T-helper 17 cell (primary cell): ENCODE measurements at regions not wholly inside any gene's neighbourhood (a gene's known extent, or its start where the extent isn't known, plus 50 kb on each side); places are given as distances from the start of the nearest gene placed in this dataset.
"Not testable (repeated sequence)": the region's sequence is repeated elsewhere in the genome, so short reads cannot be mapped to it uniquely, and the experiment has no call there.

ENCODE experiments used
- ATAC-seq: fragments of 150-1000 bp; cut with Tn5 transposase; 2 replicates; pipeline ENCODE4 v1.10.0; 2021; ENCODE audit warnings: mild to moderate bottlenecking, moderate library complexity
- DNase-seq, 3 donors: peaks; one replicate each; pipeline versions ENCODE4 v3.0.0 to v3.0.0-alpha.2; 2020 to 2021
- H3K9me3 ChIP-seq: one replicate; pipeline ENCODE4 v1.7.0; 2013; ENCODE audit warnings: low read length, mild to moderate bottlenecking; ENCODE audit not compliant: control insufficient read depth, poor library complexity, severe bottlenecking
- H3K27ac Mint-ChIP-seq: one replicate; pipeline ENCODE4 v1.8.0; 2022; ENCODE audit warnings: mild to moderate bottlenecking, moderate library complexity, mixed read lengths
- H3K27me3 Mint-ChIP-seq: one replicate; pipeline ENCODE4 v1.8.0; 2022; ENCODE audit warnings: mixed read lengths
- H3K36me3 Mint-ChIP-seq: one replicate; pipeline ENCODE4 v1.8.0; 2022; ENCODE audit warnings: low read depth, mixed read lengths
- H3K4me1 Mint-ChIP-seq: one replicate; pipeline ENCODE4 v1.8.0; 2022; ENCODE audit warnings: mild to moderate bottlenecking, mixed read lengths
- H3K4me3 Mint-ChIP-seq: one replicate; pipeline ENCODE4 v1.8.0; 2022; ENCODE audit warnings: mild to moderate bottlenecking, moderate library complexity, mixed read lengths

DNA sequence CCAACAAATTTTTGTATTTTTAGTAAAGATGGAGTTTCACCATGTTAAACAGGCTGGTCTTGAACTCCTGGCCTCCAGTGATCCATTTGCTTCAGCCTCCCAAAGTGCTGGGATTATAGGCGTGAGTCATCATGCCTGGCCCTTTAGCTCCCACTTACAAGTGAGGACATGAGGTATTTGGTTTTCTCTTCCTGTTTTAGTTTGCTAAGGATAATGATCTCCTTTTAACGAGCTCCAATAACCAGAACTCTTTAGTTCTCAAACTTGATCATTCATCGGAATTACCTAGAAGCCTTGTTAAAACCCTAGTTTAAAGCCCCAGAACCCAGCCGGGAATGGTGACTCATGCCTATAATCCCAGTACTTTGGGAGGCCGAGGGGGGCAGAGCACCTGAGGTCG lies 481.4 kb downstream of the TYW1 start:
- H3K9me3 ChIP-seq = no peaks in the 10 kb centered on the region
- no peaks in the 10 kb centered on the region for H3K36me3 Mint-ChIP-seq
- no peaks in the 10 kb centered on the region for H3K27me3 Mint-ChIP-seq
- no peak for DNase-seq
- no peaks in the 10 kb centered on the region for H3K4me1 Mint-ChIP-seq
- no peak overlapping the region for H3K4me3 Mint-ChIP-seq
- H3K27ac Mint-ChIP-seq = no peak overlapping the region
- no peak for ATAC-seq

GRCh38 chr7:67484244-67484751 lies 487.7 kb downstream of the TYW1 start:
- DNase-seq (no peak), ATAC-seq (no peak)
- Mint-ChIP-seq H3K27me3 (peaks cover 13% of the 10 kb centered on the region), H3K4me3 (no peak overlapping the region), H3K27ac (no peak overlapping the region), H3K36me3 (peaks cover 2% of the 10 kb centered on the region), H3K4me1 (peaks cover 3% of the 10 kb centered on the region)
- no peaks in the 10 kb centered on the region for H3K9me3 ChIP-seq

DNA sequence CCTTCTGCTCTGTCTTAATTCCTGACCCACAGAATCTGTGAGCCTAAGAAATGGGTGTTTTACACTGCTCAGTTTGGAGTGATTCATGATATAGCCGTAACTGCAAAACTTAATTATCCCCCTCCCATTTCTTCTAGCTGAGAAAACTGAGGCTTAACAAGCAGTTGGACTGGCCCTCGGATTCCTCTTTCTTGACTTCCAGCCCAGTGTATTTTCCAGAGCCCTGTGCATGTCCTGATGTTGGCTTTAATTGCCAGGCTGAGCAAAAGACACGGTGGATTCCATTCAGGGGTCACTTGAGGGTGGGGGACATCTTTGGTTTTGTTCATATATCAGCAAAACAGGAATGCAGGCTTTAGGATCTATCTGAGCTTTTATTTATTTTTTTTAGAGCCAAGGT lies 489.8 kb downstream of the TYW1 start:
- DNase-seq (no peak), ATAC-seq (no peak)
- no peak overlapping the region for H3K27ac Mint-ChIP-seq
- H3K4me1 Mint-ChIP-seq = peaks cover 3% of the 10 kb centered on the region
- peaks cover 13% of the 10 kb centered on the region for H3K27me3 Mint-ChIP-seq
- H3K36me3 Mint-ChIP-seq = peaks cover 2% of the 10 kb centered on the region
- no peaks in the 10 kb centered on the region for H3K9me3 ChIP-seq
- H3K4me3 Mint-ChIP-seq = no peak overlapping the region

- DNase-seq = no peak
- ATAC-seq = no peak
- Mint-ChIP-seq H3K27ac (no peak overlapping the region), H3K4me1 (peaks cover 3% of the 10 kb centered on the region), H3K36me3 (peaks cover 2% of the 10 kb centered on the region), H3K4me3 (no peak overlapping the region), H3K27me3 (peaks cover 13% of the 10 kb centered on the region)
- no peaks in the 10 kb centered on the region for H3K9me3 ChIP-seq
Measured at GRCh38 chr7:67487316-67487715, 490.7 kb downstream of the TYW1 start.

GRCh38 chr7:67489881-67490280 lies 493.2 kb downstream of the TYW1 start:
- no peak overlapping the region for H3K4me3 Mint-ChIP-seq
- no peak for ATAC-seq

DNA sequence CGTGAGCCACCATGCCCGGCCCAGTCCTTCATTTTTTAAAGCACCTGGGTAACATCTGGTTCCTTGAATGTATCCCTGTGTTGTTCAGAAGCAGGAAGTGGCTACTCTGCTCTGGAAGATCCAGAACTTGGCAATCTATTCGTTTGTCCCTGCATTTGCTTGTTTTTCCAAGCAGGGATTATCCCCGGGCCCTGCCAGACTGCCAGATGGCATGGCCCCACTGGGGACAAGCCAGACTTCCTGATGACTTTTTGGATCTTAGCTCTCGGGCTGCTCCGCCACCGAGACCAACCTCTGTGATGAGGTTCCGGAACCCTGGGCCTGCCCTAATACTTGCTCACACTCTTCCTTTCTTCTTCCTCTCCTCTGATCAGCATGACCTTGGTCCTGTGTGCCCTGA lies 496.7 kb downstream of the TYW1 start:
- no peak for ATAC-seq
- Mint-ChIP-seq H3K4me1 (no peaks in the 10 kb centered on the region), H3K4me3 (no peak overlapping the region), H3K27me3 (no peaks in the 10 kb centered on the region), H3K36me3 (no peaks in the 10 kb centered on the region), H3K27ac (no peak overlapping the region)
- no peaks in the 10 kb centered on the region for H3K9me3 ChIP-seq
- DNase-seq = no peak

More at GRCh38 chr7:67489881-67490280, 493.2 kb downstream of the TYW1 start:
- no peak for DNase-seq
- Mint-ChIP-seq H3K27ac (no peak overlapping the region), H3K4me1 (peaks cover 3% of the 10 kb centered on the region), H3K27me3 (peaks cover 10% of the 10 kb centered on the region), H3K36me3 (peaks cover 2% of the 10 kb centered on the region)
- no peaks in the 10 kb centered on the region for H3K9me3 ChIP-seq

DNA sequence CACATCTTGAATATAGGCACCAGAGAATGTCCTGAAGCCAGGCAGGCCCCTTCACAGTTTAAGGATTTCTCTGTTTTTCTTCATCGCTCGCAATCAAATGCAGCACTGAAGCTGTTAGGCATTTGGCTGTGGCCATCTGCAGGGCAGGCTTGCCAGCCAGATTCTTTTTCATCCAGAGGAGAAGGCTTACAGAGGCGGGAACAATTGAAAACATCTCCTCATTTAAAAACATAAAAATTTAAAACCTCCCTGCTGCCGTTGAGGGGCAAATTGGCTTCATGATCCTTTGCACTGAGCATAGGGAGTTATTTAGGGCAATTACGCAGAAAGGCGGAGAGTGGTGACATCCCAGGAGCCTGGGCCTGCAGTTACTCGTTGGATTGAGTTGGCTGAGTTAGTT lies 500.0 kb downstream of the TYW1 start:
- H3K9me3 ChIP-seq = no peaks in the 10 kb centered on the region
- no peak for ATAC-seq
- no peak for DNase-seq
- H3K27me3 Mint-ChIP-seq = no peaks in the 10 kb centered on the region
- H3K27ac Mint-ChIP-seq = no peak overlapping the region
- no peak overlapping the region for H3K4me3 Mint-ChIP-seq
- H3K4me1 Mint-ChIP-seq = no peaks in the 10 kb centered on the region
- no peaks in the 10 kb centered on the region for H3K36me3 Mint-ChIP-seq

- DNase-seq, ATAC-seq, H3K4me1 Mint-ChIP-seq, H3K9me3 ChIP-seq, H3K27me3 Mint-ChIP-seq, H3K4me3 Mint-ChIP-seq, H3K36me3 Mint-ChIP-seq, H3K27ac Mint-ChIP-seq: not testable (repeated sequence)
Measured at GRCh38 chr7:67497914-67498313, 501.3 kb downstream of the TYW1 start.

- no peak overlapping the region for H3K4me3 Mint-ChIP-seq
- H3K36me3 Mint-ChIP-seq = no peaks in the 10 kb centered on the region
- no peak overlapping the region for H3K27ac Mint-ChIP-seq
- DNase-seq (no peak), ATAC-seq (no peak)
- no peaks in the 10 kb centered on the region for H3K27me3 Mint-ChIP-seq
- no peaks in the 10 kb centered on the region for H3K4me1 Mint-ChIP-seq
- H3K9me3 ChIP-seq = no peaks in the 10 kb centered on the region
Measured at GRCh38 chr7:67502929-67503328, 506.3 kb downstream of the TYW1 start.

DNA sequence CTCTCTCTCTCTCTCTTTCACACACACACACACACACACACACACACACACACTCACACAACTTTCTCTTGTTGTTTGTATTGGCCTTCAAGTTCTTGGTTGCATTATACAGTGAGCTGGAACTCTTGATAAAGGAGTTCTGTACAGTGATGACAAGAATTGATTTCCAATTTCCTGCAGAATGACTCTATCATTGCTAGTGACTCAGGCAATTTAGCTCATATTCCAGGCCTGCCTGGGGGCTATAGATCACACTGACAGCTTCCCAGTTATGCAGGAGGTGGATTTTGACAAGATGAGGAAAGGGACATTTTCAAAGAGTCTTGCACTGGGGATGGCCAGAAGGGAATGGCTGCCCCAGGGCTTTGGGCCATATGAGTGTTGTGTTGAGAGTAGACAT lies 508.8 kb downstream of the TYW1 start:
- no peaks in the 10 kb centered on the region for H3K9me3 ChIP-seq
- H3K4me3 Mint-ChIP-seq = no peak overlapping the region
- no peaks in the 10 kb centered on the region for H3K27me3 Mint-ChIP-seq
- no peaks in the 10 kb centered on the region for H3K4me1 Mint-ChIP-seq
- no peak for ATAC-seq
- no peaks in the 10 kb centered on the region for H3K36me3 Mint-ChIP-seq
- H3K27ac Mint-ChIP-seq = no peak overlapping the region
- DNase-seq = no peak

- H3K36me3 Mint-ChIP-seq = no peaks in the 10 kb centered on the region
- no peak overlapping the region for H3K27ac Mint-ChIP-seq
- ATAC-seq = no peak
- DNase-seq = no peak
- no peaks in the 10 kb centered on the region for H3K27me3 Mint-ChIP-seq
- no peaks in the 10 kb centered on the region for H3K9me3 ChIP-seq
- no peak overlapping the region for H3K4me3 Mint-ChIP-seq
- H3K4me1 Mint-ChIP-seq = no peaks in the 10 kb centered on the region
Measured at GRCh38 chr7:67512481-67512880, 515.8 kb downstream of the TYW1 start.

- Mint-ChIP-seq H3K4me3 (no peak overlapping the region), H3K36me3 (no peaks in the 10 kb centered on the region), H3K4me1 (no peaks in the 10 kb centered on the region), H3K27ac (no peak overlapping the region), H3K27me3 (no peaks in the 10 kb centered on the region)
- ATAC-seq (no peak), DNase-seq (no peak)
- H3K9me3 ChIP-seq = no peaks in the 10 kb centered on the region
Measured at GRCh38 chr7:67518580-67518979, 521.9 kb downstream of the TYW1 start.

GRCh38 chr7:67519171-67519570 lies 522.5 kb downstream of the TYW1 start:
- no peak for DNase-seq
- H3K9me3 ChIP-seq = no peaks in the 10 kb centered on the region
- Mint-ChIP-seq H3K36me3 (no peaks in the 10 kb centered on the region), H3K4me3 (no peak overlapping the region), H3K27me3 (no peaks in the 10 kb centered on the region), H3K4me1 (no peaks in the 10 kb centered on the region), H3K27ac (no peak overlapping the region)
- no peak for ATAC-seq

DNA sequence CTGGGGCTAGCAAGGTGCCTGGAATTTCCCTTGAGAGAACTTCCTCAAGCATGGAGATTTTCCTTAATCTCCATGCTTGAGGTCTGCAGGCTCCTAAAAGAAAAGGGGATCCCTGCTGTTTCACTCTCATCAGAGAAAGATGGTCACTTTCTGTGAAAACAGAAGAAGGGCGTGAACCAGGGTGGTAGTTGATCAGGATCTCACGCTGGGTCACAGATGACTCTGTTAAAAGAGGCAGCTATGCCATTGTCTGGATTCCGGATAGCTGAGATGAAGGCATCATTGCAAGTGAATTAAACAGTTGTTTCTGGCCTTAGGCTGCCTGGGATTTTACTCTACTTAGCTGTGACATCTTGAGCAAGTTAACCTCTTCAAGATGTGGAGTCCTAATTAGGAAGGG lies 525.9 kb downstream of the TYW1 start:
- ATAC-seq = no peak
- no peak overlapping the region for H3K4me3 Mint-ChIP-seq

More for the DNA sequence above, 525.9 kb downstream of the TYW1 start:
- Mint-ChIP-seq H3K27ac (no peak overlapping the region), H3K4me1 (no peaks in the 10 kb centered on the region), H3K27me3 (no peaks in the 10 kb centered on the region), H3K36me3 (no peaks in the 10 kb centered on the region)
- no peaks in the 10 kb centered on the region for H3K9me3 ChIP-seq
- no peak for DNase-seq
